Naive thymus-derived CD4-positive, alpha-beta T cell (primary cell): ENCODE measurements at regions not wholly inside any gene's neighbourhood (a gene's known extent, or its start where the extent isn't known, plus 50 kb on each side); places are given as distances from the start of the nearest gene placed in this dataset.
"Not testable (repeated sequence)": the region's sequence is repeated elsewhere in the genome, so short reads cannot be mapped to it uniquely, and the experiment has no call there.

Experiments
- ATAC-seq: fragments of 150-1000 bp; cut with Tn5 transposase; 2 replicates; pipeline ENCODE4 v1.10.0; 2021; ENCODE audit warnings: mild to moderate bottlenecking, moderate library complexity
- CTCF ChIA-PET: fragments of 350-600 bp; sonication (Branson Sonifier 250); formaldehyde crosslinking; loops from one replicate; lab custom pipeline; 2021; ENCODE audit warnings: antibody characterized with exemption; lab: Charles Lee
- POLR2A ChIA-PET: fragments of 350-600 bp; sonication (Branson Sonifier 250); formaldehyde crosslinking; loops from one replicate; lab custom pipeline; 2021; ENCODE audit warnings: antibody characterized with exemption, inconsistent platforms; lab: Charles Lee
- DNase-seq, 9 donors: peaks; one replicate each; pipeline versions ENCODE4 v3.0.0 to v3.0.0-alpha.2; 2020 to 2022; ENCODE audit warnings: mixed read lengths in 1 of 9
- H3K27ac ChIP-seq: one replicate; pipeline ENCODE4 v1.7.0; 2013; ENCODE audit warnings: mild to moderate bottlenecking, low read depth, low read length, moderate library complexity
- H3K27me3 ChIP-seq, 2 donors: one replicate each; pipeline ENCODE4 v1.7.0; 2013; ENCODE audit warnings: low read length in 2 of 2, mild to moderate bottlenecking in 2 of 2, moderate library complexity in 2 of 2; ENCODE audit not compliant: control insufficient read depth in 2 of 2, insufficient read depth in 2 of 2
- H3K36me3 ChIP-seq, 3 experiments: 1 replicate in 2 of 3; 2 replicates in 1 of 3; pipeline ENCODE4 v1.7.0; 2013; ENCODE audit warnings: low read length in 3 of 3, mild to moderate bottlenecking in 3 of 3, moderate library complexity in 1 of 3; ENCODE audit not compliant: insufficient read depth in 3 of 3, control insufficient read depth in 2 of 3
- H3K4me1 ChIP-seq, 2 donors: one replicate each; pipeline ENCODE4 v1.7.0; 2013; ENCODE audit warnings: low read length in 2 of 2, mild to moderate bottlenecking in 2 of 2, moderate library complexity in 1 of 2; ENCODE audit not compliant: control insufficient read depth in 2 of 2, insufficient read depth in 2 of 2
- H3K4me3 ChIP-seq: 2 replicates; pipeline ENCODE4 v1.7.0; 2013; ENCODE audit warnings: mild to moderate bottlenecking, low read length
- H3K9me3 ChIP-seq, 3 experiments: 1 replicate in 2 of 3; 2 replicates in 1 of 3; pipeline ENCODE4 v1.7.0; 2013; ENCODE audit warnings: low read length in 3 of 3; ENCODE audit not compliant: control insufficient read depth in 2 of 3
- H3K27ac Mint-ChIP-seq, 9 donors: one replicate each; pipeline ENCODE4 v1.8.0; 2020 to 2022; ENCODE audit warnings: mixed read lengths in 9 of 9, mild to moderate bottlenecking in 8 of 9, moderate library complexity in 5 of 9, inconsistent platforms in 2 of 9
- H3K27me3 Mint-ChIP-seq, 5 donors: one replicate each; pipeline ENCODE4 v1.8.0; 2021 to 2022; ENCODE audit warnings: mixed read lengths in 5 of 5, mild to moderate bottlenecking in 1 of 5
- H3K36me3 Mint-ChIP-seq, 5 donors: one replicate each; pipeline ENCODE4 v1.8.0; 2020 to 2022; ENCODE audit warnings: mixed read lengths in 5 of 5, mild to moderate bottlenecking in 3 of 5, inconsistent platforms in 1 of 5
- H3K4me1 Mint-ChIP-seq, 7 donors: one replicate each; pipeline ENCODE4 v1.8.0; 2020 to 2022; ENCODE audit warnings: mixed read lengths in 7 of 7, mild to moderate bottlenecking in 3 of 7, inconsistent platforms in 1 of 7
- H3K4me3 Mint-ChIP-seq, 10 donors: one replicate each; pipeline ENCODE4 v1.8.0; 2020 to 2022; ENCODE audit warnings: mild to moderate bottlenecking in 10 of 10, mixed read lengths in 10 of 10, moderate library complexity in 6 of 10, inconsistent platforms in 2 of 10
- H3K9me3 Mint-ChIP-seq, 11 donors: one replicate each; pipeline ENCODE4 v1.8.0; 2020 to 2022; ENCODE audit warnings: mixed read lengths in 11 of 11, mild to moderate bottlenecking in 4 of 11, inconsistent platforms in 1 of 11, moderate library complexity in 1 of 11
- intact Hi-C, 2 donors: fragments of 100-400 bp; cut with micrococcal nuclease; formaldehyde crosslinking; loops; one replicate each; pipeline ENCODE4 v1.15.1; 2023

DNA sequence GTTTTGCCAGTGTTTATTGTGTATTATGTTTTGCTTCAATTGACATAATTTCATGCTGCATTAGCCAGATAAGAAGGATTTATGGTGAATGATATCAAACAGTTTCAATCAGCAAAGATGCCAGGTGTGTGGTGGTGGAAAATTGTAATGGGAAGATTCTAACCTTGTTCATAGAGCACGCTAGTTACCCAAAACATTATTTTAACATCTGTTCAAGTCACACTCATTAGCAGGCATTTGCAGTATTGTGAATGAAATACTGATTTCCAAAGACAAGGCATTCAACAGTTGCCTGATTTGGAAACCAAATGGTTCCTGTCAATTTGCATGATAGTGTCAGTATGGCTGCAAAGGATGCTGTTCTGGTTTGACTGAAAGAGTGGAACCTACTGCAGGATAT, 129.7 kb downstream of the EPC1 start:
- H3K9me3 Mint-ChIP-seq: peaks cover 6 to 24% (median 12%) of the 10 kb centered on the region in 11 donors
- no peak overlapping the region for H3K27ac Mint-ChIP-seq
- DNase-seq (no peak), ATAC-seq (no peak)
- no peaks in the 10 kb centered on the region for H3K9me3 ChIP-seq
- ChIA-PET CTCF (no interaction called here), POLR2A (no interaction called here)
- no peaks in the 10 kb centered on the region for H3K36me3 ChIP-seq
- H3K27me3 Mint-ChIP-seq: peaks cover 3 to 15% (median 11%) of the 10 kb centered on the region in 5 donors
- H3K4me1 Mint-ChIP-seq: no peaks in the 10 kb centered on the region
- H3K4me3 ChIP-seq: no peak overlapping the region
- peaks cover 0 to 15% (median 7%) of the 10 kb centered on the region in 5 donors for H3K36me3 Mint-ChIP-seq
- H3K27ac ChIP-seq: no peak overlapping the region
- H3K27me3 ChIP-seq: no peaks in the 10 kb centered on the region
- intact Hi-C loops: no loop called here
- no peaks in the 10 kb centered on the region for H3K4me1 ChIP-seq
- no peak overlapping the region for H3K4me3 Mint-ChIP-seq

- POLR2A ChIA-PET: interaction anchor here (0.6 kb wide), 1 partner anchor 32 kb away, joined by 3 read pairs; no protein-coding TSS in a partner anchor
- H3K27me3 ChIP-seq, H3K9me3 ChIP-seq, CTCF ChIA-PET, intact Hi-C loops, ATAC-seq, H3K36me3 ChIP-seq, H3K4me1 ChIP-seq, H3K27ac ChIP-seq, H3K4me3 ChIP-seq, H3K4me3 Mint-ChIP-seq, H3K36me3 Mint-ChIP-seq, DNase-seq, H3K4me1 Mint-ChIP-seq: not testable (repeated sequence)
- Mint-ChIP-seq H3K27ac (peak overlapping the region in 1 of 9 donors; percentile 10), H3K9me3 (peaks cover 0 to 11% (median 4%) of the 10 kb centered on the region in 11 donors), H3K27me3 (peaks cover 3 to 15% (median 10%) of the 10 kb centered on the region in 5 donors)
Measured at GRCh38 chr10:32213838-32214237, 133.1 kb downstream of the EPC1 start.

DNA sequence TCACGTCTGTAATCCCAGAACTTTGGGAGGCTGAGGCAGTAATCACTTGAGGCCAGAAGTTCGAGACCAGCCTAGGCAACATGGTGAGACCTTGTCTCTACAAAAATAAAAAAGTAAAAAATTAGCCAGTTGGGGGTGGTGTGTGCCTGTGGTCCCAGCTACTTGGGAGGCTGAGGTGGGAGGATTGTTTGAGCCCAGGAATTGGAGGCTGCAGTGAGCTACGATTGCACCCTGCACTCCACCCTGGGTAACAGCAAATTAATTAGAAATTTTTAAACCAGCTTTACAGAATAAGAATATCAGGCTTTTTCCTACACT, 136.0 kb downstream of the EPC1 start:
- POLR2A ChIA-PET: no interaction called here
- Mint-ChIP-seq H3K36me3 (no peaks in the 10 kb centered on the region), H3K4me3 (no peak overlapping the region), H3K27ac (no peak overlapping the region), H3K4me1 (peaks cover 0 to 3% (median 0%) of the 10 kb centered on the region in 7 donors), H3K9me3 (no peaks in the 10 kb centered on the region), H3K27me3 (peaks cover 0 to 10% (median 0%) of the 10 kb centered on the region in 5 donors)
- no peaks in the 10 kb centered on the region for H3K36me3 ChIP-seq
- no peaks in the 10 kb centered on the region for H3K4me1 ChIP-seq
- CTCF ChIA-PET: interaction anchor here (0.6 to 0.7 kb wide), 2 partner anchors 351 to 813 kb away, joined by 3 to 4 read pairs; no protein-coding TSS in a partner anchor
- H3K4me3 ChIP-seq: no peak overlapping the region
- no peaks in the 10 kb centered on the region for H3K27me3 ChIP-seq
- ATAC-seq (no peak), DNase-seq (no peak)
- intact Hi-C loops: no loop called here
- no peak overlapping the region for H3K27ac ChIP-seq
- no peaks in the 10 kb centered on the region for H3K9me3 ChIP-seq

- DNase-seq (peak in 1 of 9 donors; percentile 3), ATAC-seq (peak; percentile 34)
- intact Hi-C loops: no loop called here
- H3K4me1 Mint-ChIP-seq: peaks cover 0 to 4% (median 3%) of the 10 kb centered on the region in 7 donors
- Histone ChIP-seq H3K4me3 (no peak overlapping the region), H3K27ac (no peak overlapping the region), H3K4me1 (no peaks in the 10 kb centered on the region), H3K9me3 (no peaks in the 10 kb centered on the region), H3K36me3 (no peaks in the 10 kb centered on the region), H3K27me3 (no peaks in the 10 kb centered on the region)
- peak overlapping the region in 1 of 9 donors; percentile 9 for H3K27ac Mint-ChIP-seq
- H3K36me3 Mint-ChIP-seq: no peaks in the 10 kb centered on the region
- no peaks in the 10 kb centered on the region for H3K9me3 Mint-ChIP-seq
- CTCF ChIA-PET: interaction anchor here (0.6 to 0.7 kb wide), 3 partner anchors 134 to 813 kb away, joined by 3 to 4 read pairs (median 3); no protein-coding TSS in a partner anchor
- peaks cover 0 to 10% (median 0%) of the 10 kb centered on the region in 5 donors for H3K27me3 Mint-ChIP-seq
- POLR2A ChIA-PET: no interaction called here
- H3K4me3 Mint-ChIP-seq: no peak overlapping the region
Measured at GRCh38 chr10:32210306-32211045, 136.5 kb downstream of the EPC1 start.

DNA sequence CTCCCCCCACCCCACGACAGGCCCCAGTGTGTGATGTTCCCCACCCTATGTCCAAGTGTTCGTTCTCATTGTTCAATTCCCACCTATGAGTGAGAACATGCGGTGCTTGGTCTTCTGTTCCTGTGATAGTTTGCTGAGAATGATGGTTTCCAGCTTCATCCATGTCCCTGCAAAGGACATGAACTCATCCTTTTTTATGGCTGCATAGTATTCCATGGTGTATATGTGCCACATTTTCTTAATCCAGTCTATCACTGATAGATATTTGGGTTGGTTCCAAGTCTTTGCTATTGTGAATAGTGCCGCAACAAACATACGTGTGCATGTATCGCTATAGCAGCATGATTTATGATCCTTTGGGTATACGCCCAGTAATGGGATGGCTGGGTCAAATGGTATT, 139.0 kb downstream of the EPC1 start:
- H3K36me3 ChIP-seq, H3K27me3 ChIP-seq, H3K27ac ChIP-seq, H3K27ac Mint-ChIP-seq, H3K4me3 ChIP-seq, ATAC-seq, H3K36me3 Mint-ChIP-seq, H3K4me1 Mint-ChIP-seq, H3K9me3 ChIP-seq, DNase-seq, H3K9me3 Mint-ChIP-seq, H3K27me3 Mint-ChIP-seq, H3K4me1 ChIP-seq, H3K4me3 Mint-ChIP-seq, CTCF ChIA-PET, intact Hi-C loops, POLR2A ChIA-PET: not testable (repeated sequence)

DNA sequence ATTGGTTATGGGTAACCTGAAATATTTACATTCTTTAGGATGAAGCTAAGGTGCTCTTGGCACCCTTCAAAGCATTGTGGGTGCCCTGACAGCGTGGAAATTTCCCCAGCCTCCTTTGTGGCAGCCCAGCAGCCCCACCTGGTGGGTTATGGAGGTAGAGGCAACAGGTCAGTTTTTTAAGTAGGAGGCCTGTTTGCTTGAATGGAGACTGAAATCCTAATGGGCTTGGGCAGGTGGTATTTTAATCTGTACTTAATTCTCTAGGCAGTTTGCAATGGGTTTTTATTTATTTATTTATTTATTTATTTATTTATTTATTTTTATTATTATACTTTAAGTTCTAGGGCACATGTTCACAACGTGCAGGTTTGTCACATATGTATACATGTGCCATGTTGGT, 139.4 kb downstream of the EPC1 start:
- Histone ChIP-seq H3K27me3 (no peaks in the 10 kb centered on the region), H3K9me3 (no peaks in the 10 kb centered on the region), H3K27ac (no peak overlapping the region), H3K36me3 (no peaks in the 10 kb centered on the region), H3K4me3 (no peak overlapping the region), H3K4me1 (no peaks in the 10 kb centered on the region)
- peak; percentile 18 to 65 (median 40) for DNase-seq
- Mint-ChIP-seq H3K27ac (no peak overlapping the region), H3K9me3 (peaks cover 0 to 5% (median 0%) of the 10 kb centered on the region in 11 donors), H3K4me3 (no peak overlapping the region), H3K36me3 (peaks cover 0 to 4% (median 0%) of the 10 kb centered on the region in 5 donors), H3K27me3 (peaks cover 0 to 6% (median 0%) of the 10 kb centered on the region in 5 donors), H3K4me1 (peaks cover 0 to 5% (median 4%) of the 10 kb centered on the region in 7 donors)
- ChIA-PET CTCF (interaction anchor here (1.1 kb wide), 1 partner anchor 345 kb away, joined by 4 read pairs; no protein-coding TSS in a partner anchor), POLR2A (no interaction called here)
- intact Hi-C loops: loop anchor here (1.0 to 2.0 kb wide), 4 partner anchors 16 to 1481 kb away; no protein-coding TSS in a partner anchor
- peak; percentile 91 for ATAC-seq
